ENCODE measurements at regions not wholly inside any gene's neighbourhood (a gene's known extent, or its start where the extent isn't known, plus 50 kb on each side); places are given as distances from the start of the nearest gene placed in this dataset.

- TF ChIP-seq ZFP30 (CRISPR knock-in tag; IDR thresholded peaks at IDR 0.05) (no peak), ZNF8 (CRISPR knock-in tag; IDR thresholded peaks at IDR 0.05) (no peak), PATZ1 (CRISPR knock-in tag; IDR thresholded peaks at IDR 0.05; ENCODE audit: borderline replicate concordance) (no peak), BACH2 (CRISPR knock-in tag; IDR thresholded peaks at IDR 0.05; ENCODE audit: borderline replicate concordance) (no peak), ISL1 (CRISPR knock-in tag; IDR thresholded peaks at IDR 0.05) (no peak), ZNF565 (CRISPR knock-in tag; conservative IDR thresholded peaks at IDR 0.05; ENCODE audit: low read depth) (no peak), ESRRG (CRISPR knock-in tag; IDR thresholded peaks at IDR 0.05) (no peak), ZFP3 (CRISPR knock-in tag; IDR thresholded peaks at IDR 0.05) (no peak), PPARA (CRISPR knock-in tag; IDR thresholded peaks at IDR 0.05; ENCODE audit: borderline replicate concordance) (no peak), ARNTL (CRISPR knock-in tag; IDR thresholded peaks at IDR 0.05; ENCODE audit: borderline replicate concordance, low read depth) (no peak), OSR1 (CRISPR knock-in tag; IDR thresholded peaks at IDR 0.05) (no peak)
- TF ChIP-seq, protein P1, sequence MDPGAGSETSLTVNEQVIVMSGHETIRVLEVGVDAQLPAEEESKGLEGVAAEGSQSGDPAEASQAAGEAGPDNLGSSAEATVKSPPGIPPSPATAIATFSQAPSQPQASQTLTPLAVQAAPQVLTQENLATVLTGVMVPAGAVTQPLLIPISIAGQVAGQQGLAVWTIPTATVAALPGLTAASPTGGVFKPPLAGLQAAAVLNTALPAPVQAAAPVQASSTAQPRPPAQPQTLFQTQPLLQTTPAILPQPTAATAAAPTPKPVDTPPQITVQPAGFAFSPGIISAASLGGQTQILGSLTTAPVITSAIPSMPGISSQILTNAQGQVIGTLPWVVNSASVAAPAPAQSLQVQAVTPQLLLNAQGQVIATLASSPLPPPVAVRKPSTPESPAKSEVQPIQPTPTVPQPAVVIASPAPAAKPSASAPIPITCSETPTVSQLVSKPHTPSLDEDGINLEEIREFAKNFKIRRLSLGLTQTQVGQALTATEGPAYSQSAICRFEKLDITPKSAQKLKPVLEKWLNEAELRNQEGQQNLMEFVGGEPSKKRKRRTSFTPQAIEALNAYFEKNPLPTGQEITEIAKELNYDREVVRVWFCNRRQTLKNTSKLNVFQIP (CRISPR knock-in tag; IDR thresholded peaks at IDR 0.05; ENCODE audit: borderline replicate concordance, low read depth) = no peak
Measured at GRCh38 chr12:84779169-84779568, 133.4 kb downstream of the SLC6A15 start.

Data from SK-N-SH treated with all-trans-retinoic acid at 6 μM for 48 hours (cell line).